Activated CD8-positive, alpha-beta T cell treated with anti-CD3 and anti-CD28 coated beads, Interleukin-2, amount 10 ng/mL, durations not matched to agents 7 days and 5 days (primary cell): ENCODE measurements at regions not wholly inside any gene's neighbourhood (a gene's known extent, or its start where the extent isn't known, plus 50 kb on each side); places are given as distances from the start of the nearest gene placed in this dataset.

Experiments used
- ATAC-seq: fragments of 150-1000 bp; cut with Tn5 transposase; one replicate; pipeline ENCODE4 v1.10.0; 2021; ENCODE audit warnings: moderate library complexity
- CTCF ChIA-PET: fragments of 350-600 bp; sonication (Branson Sonifier 250); formaldehyde crosslinking; loops from one replicate; lab custom pipeline; 2021; ENCODE audit warnings: antibody characterized with exemption; lab: Charles Lee
- POLR2A ChIA-PET: fragments of 350-600 bp; sonication (Branson Sonifier 250); formaldehyde crosslinking; loops from one replicate; lab custom pipeline; 2021; ENCODE audit warnings: antibody characterized with exemption; lab: Charles Lee
- DNase-seq: peaks from one replicate; pipeline ENCODE4 v3.0.0-alpha.2; 2020
- H3K27ac Mint-ChIP-seq: one replicate; pipeline ENCODE4 v1.8.0; 2021; ENCODE audit warnings: mild to moderate bottlenecking, mixed read lengths
- H3K27me3 Mint-ChIP-seq: one replicate; pipeline ENCODE4 v1.8.0; 2021; ENCODE audit warnings: low read depth, mixed read lengths
- H3K36me3 Mint-ChIP-seq: one replicate; pipeline ENCODE4 v1.8.0; 2021; ENCODE audit warnings: low read depth, mixed read lengths
- H3K4me1 Mint-ChIP-seq: one replicate; pipeline ENCODE4 v1.8.0; 2021; ENCODE audit warnings: low read depth, mixed read lengths
- H3K4me3 Mint-ChIP-seq: one replicate; pipeline ENCODE4 v1.8.0; 2021; ENCODE audit warnings: mild to moderate bottlenecking, mixed read lengths
- H3K9me3 Mint-ChIP-seq: one replicate; pipeline ENCODE4 v1.8.0; 2022; ENCODE audit warnings: mixed read lengths; ENCODE audit not compliant: insufficient read depth

DNA sequence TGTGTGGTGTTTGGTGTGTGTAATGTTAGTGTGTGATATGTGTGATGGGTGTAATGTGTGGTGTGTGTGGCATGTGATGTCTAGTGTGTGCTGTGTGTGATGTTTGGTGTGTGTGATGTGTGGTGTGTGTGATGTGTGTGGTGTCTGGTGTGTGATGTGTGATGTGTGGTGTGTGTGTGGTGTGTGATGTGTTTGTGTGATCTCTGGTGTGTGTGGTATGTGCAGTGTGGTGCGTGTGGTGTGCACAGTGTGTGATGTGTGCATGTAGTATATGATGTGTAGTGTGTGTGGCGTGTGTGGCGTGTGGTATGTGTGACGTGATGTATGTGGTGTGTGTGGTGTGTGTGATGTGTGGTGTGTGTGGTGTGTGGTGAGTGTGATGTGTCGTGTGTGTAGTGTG, 150.3 kb downstream of the TMEM18 start:
- no peak overlapping the region for H3K4me3 Mint-ChIP-seq
- H3K9me3 Mint-ChIP-seq, result no peaks in the 10 kb centered on the region
- no peaks in the 10 kb centered on the region for H3K36me3 Mint-ChIP-seq
- H3K4me1 Mint-ChIP-seq, result no peaks in the 10 kb centered on the region
- CTCF ChIA-PET, result no interaction called here
- POLR2A ChIA-PET, result no interaction called here
- H3K27ac Mint-ChIP-seq, result no peak overlapping the region
- H3K27me3 Mint-ChIP-seq, result peaks cover 8% of the 10 kb centered on the region
- ATAC-seq, result no peak
- DNase-seq, result no peak

DNA sequence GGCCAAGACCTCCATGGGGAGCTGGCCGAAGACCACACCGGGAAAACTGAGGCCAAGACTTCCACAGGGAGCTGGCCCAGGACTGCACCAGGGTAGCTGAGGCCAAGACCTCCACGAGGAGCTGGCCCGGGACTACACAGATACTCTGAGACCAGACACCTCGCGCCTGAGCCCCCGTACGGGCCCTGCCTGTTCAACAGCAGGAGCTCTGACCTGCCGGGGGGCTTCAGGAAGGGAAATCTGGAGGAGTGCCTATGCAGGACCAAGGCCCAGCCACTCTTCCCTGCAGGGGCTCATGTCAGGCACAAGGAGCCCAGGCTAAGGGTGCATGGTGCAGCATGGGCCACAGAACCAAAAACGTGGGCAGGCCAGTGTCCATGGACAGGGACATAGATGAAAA, 151.6 kb downstream of the TMEM18 start:
- no peak overlapping the region for H3K4me3 Mint-ChIP-seq
- H3K27me3 Mint-ChIP-seq, result no peaks in the 10 kb centered on the region
- H3K4me1 Mint-ChIP-seq, result no peaks in the 10 kb centered on the region
- no peak for ATAC-seq
- ChIA-PET POLR2A (no interaction called here), CTCF (interaction anchor here (0.9 kb wide), 1 partner anchor 113 kb away, joined by 3 read pairs; no protein-coding TSS in a partner anchor)
- H3K9me3 Mint-ChIP-seq, result no peaks in the 10 kb centered on the region
- H3K36me3 Mint-ChIP-seq, result no peaks in the 10 kb centered on the region
- no peak overlapping the region for H3K27ac Mint-ChIP-seq
- DNase-seq, result no peak

DNA sequence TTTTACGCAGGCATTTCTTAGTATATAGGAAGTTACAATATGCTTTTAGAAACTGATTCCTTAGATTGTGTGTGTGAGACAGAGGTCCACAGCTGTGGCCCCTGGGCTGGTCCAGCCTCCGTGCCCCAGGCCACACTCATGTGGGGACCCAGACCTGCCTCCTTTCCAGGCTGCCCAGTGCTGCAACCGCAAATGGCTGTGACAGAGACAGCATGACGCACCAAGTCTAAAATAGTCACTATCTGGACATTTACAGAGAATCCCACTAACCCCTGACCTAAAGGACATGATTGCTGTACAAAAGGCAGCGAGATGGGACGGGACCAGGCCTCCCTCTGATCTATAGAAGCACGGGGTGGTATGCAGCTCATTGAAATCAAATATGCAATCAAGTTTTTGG, 152.2 kb downstream of the TMEM18 start:
- CTCF ChIA-PET, result interaction anchor here (0.9 kb wide), 1 partner anchor 114 kb away, joined by 3 read pairs; no protein-coding TSS in a partner anchor
- no peaks in the 10 kb centered on the region for H3K27me3 Mint-ChIP-seq

DNA sequence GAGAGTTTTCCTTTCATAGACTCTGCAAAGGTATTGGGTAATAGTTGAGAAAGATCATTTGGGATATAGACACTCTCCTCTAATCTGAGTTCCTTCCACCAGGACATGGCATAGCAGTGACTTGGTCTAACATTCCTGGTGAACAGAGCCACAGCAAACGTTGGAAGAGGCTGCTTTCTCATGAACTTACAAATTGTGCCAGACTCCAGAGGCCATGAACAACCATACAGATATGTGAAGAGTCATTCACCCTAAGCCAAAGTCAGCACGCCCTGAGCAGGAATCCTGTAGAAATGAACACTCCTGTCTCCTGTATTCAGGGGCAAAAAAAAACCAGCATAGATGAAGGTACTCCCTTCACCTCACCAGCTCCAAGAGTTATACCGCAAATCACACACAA, 152.8 kb downstream of the TMEM18 start:
- no peaks in the 10 kb centered on the region for H3K9me3 Mint-ChIP-seq
- H3K27me3 Mint-ChIP-seq, result no peaks in the 10 kb centered on the region
- ATAC-seq (no peak), DNase-seq (no peak)
- ChIA-PET CTCF (no interaction called here), POLR2A (interaction anchor here (0.7 kb wide), 1 partner anchor 35 kb away, joined by 3 read pairs; no protein-coding TSS in a partner anchor)
- no peak overlapping the region for H3K4me3 Mint-ChIP-seq
- no peak overlapping the region for H3K27ac Mint-ChIP-seq
- H3K36me3 Mint-ChIP-seq, result no peaks in the 10 kb centered on the region
- H3K4me1 Mint-ChIP-seq, result no peaks in the 10 kb centered on the region

More for the DNA sequence above, 152.2 kb downstream of the TMEM18 start:
- POLR2A ChIA-PET, result interaction anchor here (0.7 kb wide), 1 partner anchor 35 kb away, joined by 3 read pairs; no protein-coding TSS in a partner anchor
- DNase-seq, result no peak
- H3K9me3 Mint-ChIP-seq, result no peaks in the 10 kb centered on the region
- H3K4me3 Mint-ChIP-seq, result no peak overlapping the region
- no peak for ATAC-seq
- no peaks in the 10 kb centered on the region for H3K4me1 Mint-ChIP-seq
- H3K27ac Mint-ChIP-seq, result no peak overlapping the region
- no peaks in the 10 kb centered on the region for H3K36me3 Mint-ChIP-seq

DNA sequence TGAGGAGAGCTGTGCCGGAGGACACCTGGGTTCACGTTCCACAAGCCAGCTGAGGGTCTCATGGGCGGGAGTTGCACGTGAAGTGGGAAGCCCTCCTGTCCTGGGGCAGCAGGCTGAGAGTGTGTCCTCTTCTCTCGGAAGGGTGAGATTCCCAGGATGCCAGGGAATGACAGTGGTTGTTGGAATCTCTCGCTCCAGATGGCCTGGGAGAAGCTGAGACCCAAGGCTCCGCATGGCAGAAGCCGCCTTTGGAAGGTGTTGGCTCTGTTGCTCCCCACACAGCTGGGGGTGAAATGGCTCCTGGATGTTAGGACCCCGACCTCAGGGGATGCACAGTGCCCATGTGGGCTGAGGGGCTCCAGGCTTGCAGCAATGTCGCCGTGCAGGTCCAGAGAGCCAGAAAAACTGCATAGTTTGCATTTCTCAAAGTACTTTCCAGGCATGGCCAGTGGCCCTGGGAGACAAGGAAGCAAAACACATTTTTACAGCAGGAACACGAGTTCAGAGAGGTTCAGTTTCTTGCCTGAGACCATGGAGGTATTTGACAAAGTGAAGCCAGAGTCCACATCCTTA, 153.4 kb downstream of the TMEM18 start:
- ChIA-PET POLR2A (no interaction called here), CTCF (no interaction called here)
- H3K9me3 Mint-ChIP-seq, result no peaks in the 10 kb centered on the region
- H3K4me1 Mint-ChIP-seq, result no peaks in the 10 kb centered on the region
- DNase-seq (no peak), ATAC-seq (no peak)
- no peaks in the 10 kb centered on the region for H3K36me3 Mint-ChIP-seq
- no peak overlapping the region for H3K4me3 Mint-ChIP-seq
- no peaks in the 10 kb centered on the region for H3K27me3 Mint-ChIP-seq
- H3K27ac Mint-ChIP-seq, result no peak overlapping the region

DNA sequence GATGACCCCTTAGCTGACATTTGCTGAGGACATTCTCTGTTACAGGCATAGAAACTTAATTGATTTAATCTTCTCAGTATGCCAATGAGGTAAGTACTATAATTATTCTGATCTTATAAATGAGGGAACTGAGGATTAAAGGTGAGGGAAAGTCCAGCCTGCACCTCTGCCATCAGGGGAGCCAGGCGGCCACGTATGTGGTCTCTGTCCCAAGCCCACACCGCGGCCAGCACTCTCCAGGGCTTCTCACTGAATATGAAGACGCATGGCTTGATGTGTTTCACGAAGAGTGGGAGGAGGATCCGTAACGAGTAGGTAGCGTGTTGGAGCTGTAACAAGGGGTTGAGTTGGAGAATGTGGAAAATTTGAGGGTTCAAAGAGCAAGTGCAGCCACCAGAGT, 154.4 kb downstream of the TMEM18 start:
- CTCF ChIA-PET, result no interaction called here
- no peak for ATAC-seq

DNA sequence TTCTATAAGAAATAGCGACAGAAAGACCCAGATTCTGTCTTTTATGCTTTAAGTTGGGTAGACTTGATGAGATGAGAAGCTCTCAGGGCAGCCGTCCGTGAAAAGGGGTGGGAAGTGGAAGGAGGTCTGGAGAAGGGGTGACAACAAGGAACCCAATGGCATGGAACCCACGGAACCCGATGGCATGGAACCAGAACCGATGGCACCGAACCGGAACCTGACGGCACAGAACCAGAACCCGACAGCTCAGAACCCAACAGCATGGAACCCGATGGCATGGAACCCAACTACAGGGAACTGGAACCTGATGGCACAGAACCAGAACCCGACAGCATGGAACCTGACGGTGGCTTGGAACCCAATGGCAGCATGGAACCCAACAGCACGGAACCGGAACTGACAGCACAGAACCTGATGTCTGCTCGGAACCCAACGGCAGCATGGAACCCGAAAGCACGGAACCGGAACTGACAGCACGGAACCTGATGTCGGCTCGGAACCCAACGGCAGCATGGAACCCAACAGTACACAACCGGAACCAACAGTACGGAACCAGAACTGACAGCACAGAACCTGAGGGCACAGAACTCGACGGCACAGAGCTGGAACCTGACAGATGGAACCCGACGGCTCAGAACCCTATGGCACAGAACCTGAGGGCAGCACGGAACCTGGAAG, 155.2 kb downstream of the TMEM18 start:
- no peaks in the 10 kb centered on the region for H3K9me3 Mint-ChIP-seq
- no peaks in the 10 kb centered on the region for H3K4me1 Mint-ChIP-seq
- H3K27ac Mint-ChIP-seq, result no peak overlapping the region
- DNase-seq, result no peak
- ChIA-PET CTCF (no interaction called here), POLR2A (no interaction called here)
- H3K4me3 Mint-ChIP-seq, result no peak overlapping the region
- no peaks in the 10 kb centered on the region for H3K36me3 Mint-ChIP-seq
- no peak for ATAC-seq
- H3K27me3 Mint-ChIP-seq, result no peaks in the 10 kb centered on the region

More for the DNA sequence above, 154.4 kb downstream of the TMEM18 start:
- H3K4me1 Mint-ChIP-seq, result no peaks in the 10 kb centered on the region
- no peaks in the 10 kb centered on the region for H3K9me3 Mint-ChIP-seq
- no peaks in the 10 kb centered on the region for H3K27me3 Mint-ChIP-seq
- no peak overlapping the region for H3K4me3 Mint-ChIP-seq
- H3K27ac Mint-ChIP-seq, result no peak overlapping the region
- DNase-seq, result no peak
- POLR2A ChIA-PET, result no interaction called here
- H3K36me3 Mint-ChIP-seq, result no peaks in the 10 kb centered on the region

DNA sequence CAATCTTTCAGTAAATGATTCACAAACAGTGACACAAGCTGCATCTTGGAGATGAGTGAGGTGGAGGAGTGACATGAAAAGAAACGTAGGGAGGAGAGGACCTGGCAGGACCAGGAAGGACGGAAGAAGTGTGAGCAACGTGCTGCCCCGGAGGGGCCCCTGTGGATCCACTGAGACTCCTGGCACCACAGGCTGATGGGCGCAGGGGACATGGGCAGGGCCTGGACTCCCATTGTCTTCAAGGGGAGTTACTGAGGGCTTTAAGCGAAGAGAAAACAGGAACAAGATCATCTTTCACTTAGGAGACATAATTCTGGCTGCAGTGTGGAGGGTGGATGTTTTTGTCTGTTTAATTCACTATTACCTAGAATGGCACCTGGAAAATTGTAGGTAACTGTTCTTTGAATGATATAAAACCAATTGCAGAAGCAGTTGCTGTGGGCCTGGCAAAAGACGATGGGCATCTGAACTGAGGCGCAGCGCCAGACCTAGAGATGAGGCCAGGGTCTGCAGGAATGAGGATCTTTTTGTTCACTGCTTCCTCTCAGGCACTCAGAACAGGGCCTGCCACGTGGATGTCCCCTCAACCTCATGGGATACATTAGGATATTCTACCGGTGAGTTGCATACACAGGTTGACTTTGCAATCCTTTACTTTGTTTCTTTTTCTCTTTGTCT, 156.4 kb downstream of the TMEM18 start:
- no peaks in the 10 kb centered on the region for H3K4me1 Mint-ChIP-seq
- no peaks in the 10 kb centered on the region for H3K27me3 Mint-ChIP-seq
- no peaks in the 10 kb centered on the region for H3K36me3 Mint-ChIP-seq
- ATAC-seq, result no peak
- no peak overlapping the region for H3K27ac Mint-ChIP-seq
- H3K4me3 Mint-ChIP-seq, result no peak overlapping the region
- H3K9me3 Mint-ChIP-seq, result no peaks in the 10 kb centered on the region
- ChIA-PET CTCF (no interaction called here), POLR2A (no interaction called here)
- no peak for DNase-seq

DNA sequence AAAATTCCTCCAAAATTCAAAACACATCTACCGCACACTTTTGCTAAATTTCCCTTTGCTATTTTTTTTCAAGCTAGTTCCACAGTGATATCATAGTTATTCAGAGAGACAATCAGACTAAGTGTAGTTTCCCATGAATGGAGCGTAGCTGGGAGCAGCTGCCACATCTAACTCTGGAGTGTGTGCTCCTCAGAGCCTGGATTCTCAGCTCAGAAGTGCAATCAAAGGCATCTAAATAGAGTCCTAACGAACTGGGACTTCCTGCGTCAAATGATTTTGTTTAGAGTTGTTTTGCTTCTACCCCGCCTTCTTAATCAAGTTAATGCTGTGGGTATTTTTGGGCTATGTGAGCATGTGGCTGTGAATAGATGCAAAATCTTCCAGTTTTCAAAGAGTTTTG, 160.3 kb downstream of the TMEM18 start:
- no peaks in the 10 kb centered on the region for H3K9me3 Mint-ChIP-seq
- H3K36me3 Mint-ChIP-seq, result no peaks in the 10 kb centered on the region
- ATAC-seq, result no peak
- H3K4me1 Mint-ChIP-seq, result no peaks in the 10 kb centered on the region
- peaks cover 5% of the 10 kb centered on the region for H3K27me3 Mint-ChIP-seq
- DNase-seq, result no peak
- H3K27ac Mint-ChIP-seq, result no peak overlapping the region
- CTCF ChIA-PET, result no interaction called here
- POLR2A ChIA-PET, result no interaction called here
- no peak overlapping the region for H3K4me3 Mint-ChIP-seq

DNA sequence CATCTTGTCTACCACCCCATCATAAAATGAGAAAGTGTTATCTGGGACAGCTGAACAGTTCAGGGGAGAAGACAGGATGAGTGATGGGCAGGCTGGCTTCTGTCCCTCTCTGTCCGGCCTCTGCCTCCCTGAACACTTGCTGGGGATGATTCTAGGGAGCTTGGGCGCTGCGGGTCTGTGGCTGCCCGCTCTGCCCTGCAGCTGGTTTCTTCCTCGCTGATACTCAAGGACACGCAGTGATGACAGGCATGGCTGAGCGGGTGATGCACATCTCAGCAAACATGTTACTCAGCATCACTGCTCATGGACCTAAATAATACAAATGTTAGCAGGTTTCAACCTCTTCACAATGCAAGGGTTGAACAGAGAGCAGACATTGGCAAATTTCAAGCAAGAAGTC, 161.1 kb downstream of the TMEM18 start:
- H3K36me3 Mint-ChIP-seq, result no peaks in the 10 kb centered on the region
- ATAC-seq, result no peak
- no peak for DNase-seq
- ChIA-PET POLR2A (no interaction called here), CTCF (no interaction called here)
- H3K4me3 Mint-ChIP-seq, result no peak overlapping the region
- no peaks in the 10 kb centered on the region for H3K9me3 Mint-ChIP-seq
- no peaks in the 10 kb centered on the region for H3K4me1 Mint-ChIP-seq
- peaks cover 7% of the 10 kb centered on the region for H3K27me3 Mint-ChIP-seq
- no peak overlapping the region for H3K27ac Mint-ChIP-seq

DNA sequence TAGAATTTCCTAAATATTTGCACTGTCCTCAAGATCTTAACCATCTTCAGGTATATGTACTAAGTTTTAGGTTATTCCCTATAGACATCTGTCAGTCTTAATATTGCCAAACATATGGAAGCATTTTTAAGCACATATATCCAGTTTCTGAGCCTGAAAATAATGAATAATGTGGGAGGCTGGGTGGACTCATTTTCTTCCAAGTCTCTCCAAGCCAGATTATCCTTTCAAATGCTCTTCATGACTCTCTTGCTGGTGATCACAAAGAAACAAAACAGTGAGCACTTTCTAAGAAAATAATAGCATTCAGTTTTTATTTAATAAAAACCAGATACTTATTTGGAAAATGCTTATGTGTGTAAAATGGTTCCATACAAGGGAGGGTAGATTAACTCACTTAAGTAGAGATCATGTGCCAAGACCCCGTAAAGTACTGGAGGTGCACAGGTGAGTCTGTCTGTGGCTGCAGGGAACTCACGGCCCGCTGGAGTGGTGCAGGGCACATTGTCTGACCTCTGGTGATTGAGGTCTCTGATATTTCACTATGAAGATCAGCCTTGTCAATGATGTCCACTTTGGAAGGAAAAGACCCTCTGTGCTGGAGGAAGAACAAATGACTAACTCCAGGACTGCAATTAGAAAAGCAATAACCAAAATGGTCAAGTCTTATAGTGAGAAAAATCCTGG, 161.6 kb downstream of the TMEM18 start:
- ATAC-seq, result no peak
- DNase-seq, result no peak
- Mint-ChIP-seq H3K4me1 (no peaks in the 10 kb centered on the region), H3K4me3 (no peak overlapping the region), H3K27me3 (peaks cover 7% of the 10 kb centered on the region), H3K9me3 (no peaks in the 10 kb centered on the region), H3K36me3 (no peaks in the 10 kb centered on the region), H3K27ac (no peak overlapping the region)
- CTCF ChIA-PET, result interaction anchor here (1.1 kb wide), 1 partner anchor 121 kb away, joined by 3 read pairs; no protein-coding TSS in a partner anchor
- POLR2A ChIA-PET, result no interaction called here
